ENCODE measurements at regions not wholly inside any gene's neighbourhood (a gene's known extent, or its start where the extent isn't known, plus 50 kb on each side); places are given as distances from the start of the nearest gene placed in this dataset.
A peak's percentile ranks its signal among the peaks of the same experiment; 100 is the strongest.
"Not testable (repeated sequence)": the region's sequence is repeated elsewhere in the genome, so short reads cannot be mapped to it uniquely, and the experiment has no call there.

DNA sequence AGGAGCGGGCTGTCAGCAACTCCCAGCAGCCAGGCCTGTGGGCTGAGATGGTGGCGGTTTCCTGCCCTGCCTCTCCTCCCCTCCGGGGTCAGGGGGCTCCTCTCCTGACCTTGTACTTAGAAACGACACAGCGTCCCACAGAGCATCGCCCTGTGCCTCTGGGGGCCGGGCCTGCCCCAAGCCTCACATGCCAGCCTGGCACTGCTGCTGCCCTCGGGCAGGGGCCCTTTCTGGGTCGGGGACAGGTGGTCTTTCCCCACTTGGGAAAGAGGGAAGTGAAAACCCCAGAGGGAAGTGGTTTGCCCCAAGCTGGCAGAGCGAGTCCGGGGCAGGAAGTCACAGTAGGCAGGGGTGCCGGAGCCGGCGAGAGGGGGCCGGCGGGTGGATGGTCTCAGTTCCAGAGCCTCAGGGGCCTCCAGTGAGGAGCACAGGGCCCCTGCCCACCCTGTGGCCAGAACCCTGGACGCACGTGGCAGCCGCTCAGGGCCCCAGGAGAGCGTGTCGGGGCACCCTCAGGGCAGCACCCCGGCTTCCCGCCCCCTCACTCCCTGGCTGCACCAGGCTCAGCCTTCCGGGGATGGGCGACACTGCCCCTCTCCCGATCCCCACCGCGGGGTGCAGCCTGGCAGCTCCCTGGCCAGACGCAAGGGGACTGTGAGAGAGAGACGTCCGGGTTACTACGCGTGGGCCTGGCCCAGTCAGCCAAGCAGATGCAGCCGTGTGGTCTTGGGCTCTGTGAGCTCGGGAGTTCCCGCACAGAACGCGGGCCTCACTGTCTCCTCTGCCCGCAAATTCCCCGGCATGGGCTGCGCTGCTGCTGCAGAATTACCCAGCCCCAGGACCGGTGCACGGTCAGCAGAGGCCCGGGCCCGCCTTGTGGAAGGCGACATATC is 4382.9 kb upstream of the TPTE start:
- H3K4me3 Mint-ChIP-seq; DNase-seq; H3K27me3 Mint-ChIP-seq; H3K4me1 ChIP-seq (ENCODE audit: control insufficient read depth, insufficient read depth, low read length, poor library complexity, severe bottlenecking); H3K9me3 ChIP-seq (ENCODE audit: control insufficient read depth in 2 of 2, low read length in 2 of 2); H3K4me1 Mint-ChIP-seq; H3K36me3 Mint-ChIP-seq; H3K36me3 ChIP-seq (ENCODE audit: control insufficient read depth, insufficient read depth, low read length); H3K27ac ChIP-seq (ENCODE audit: insufficient read depth, low read length, poor library complexity, severe bottlenecking); H3K4me3 ChIP-seq (ENCODE audit: low read depth, low read length); H3K27ac Mint-ChIP-seq; H3K27me3 ChIP-seq (ENCODE audit: control insufficient read depth, insufficient read depth, low read length); H3K9me3 Mint-ChIP-seq: not testable (repeated sequence)
- ATAC-seq (ENCODE audit: low read depth in 2 of 2) = peak; percentile 38 to 58

DNA sequence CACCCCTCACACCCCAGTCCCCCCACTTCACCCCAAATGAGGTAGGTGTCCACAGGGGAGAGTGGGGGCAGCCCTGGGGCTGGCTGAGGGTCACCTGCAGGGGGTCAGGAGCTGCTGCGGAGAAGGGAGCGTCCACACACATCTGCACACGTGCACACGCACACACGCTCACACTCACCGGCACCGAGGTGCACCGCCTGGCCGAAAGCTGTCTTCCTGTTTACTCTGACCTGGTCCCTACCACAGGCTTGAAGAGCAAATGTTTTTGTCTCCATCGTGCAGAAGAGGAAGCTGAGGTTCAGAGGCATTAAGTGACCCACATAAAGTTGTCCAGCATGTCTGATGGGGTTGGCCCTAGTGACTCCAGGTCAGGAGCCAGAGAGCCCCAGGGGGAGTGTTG is 4382.1 kb upstream of the TPTE start:
- H3K27me3 Mint-ChIP-seq; H3K4me1 Mint-ChIP-seq; H3K27ac ChIP-seq (ENCODE audit: insufficient read depth, low read length, poor library complexity, severe bottlenecking); H3K4me1 ChIP-seq (ENCODE audit: control insufficient read depth, insufficient read depth, low read length, poor library complexity, severe bottlenecking); H3K36me3 Mint-ChIP-seq; H3K4me3 Mint-ChIP-seq; H3K36me3 ChIP-seq (ENCODE audit: control insufficient read depth, insufficient read depth, low read length); H3K9me3 ChIP-seq (ENCODE audit: control insufficient read depth in 2 of 2, low read length in 2 of 2); H3K27me3 ChIP-seq (ENCODE audit: control insufficient read depth, insufficient read depth, low read length); H3K4me3 ChIP-seq (ENCODE audit: low read depth, low read length); ATAC-seq (ENCODE audit: low read depth in 2 of 2); H3K27ac Mint-ChIP-seq; H3K9me3 Mint-ChIP-seq; DNase-seq: not testable (repeated sequence)

DNA sequence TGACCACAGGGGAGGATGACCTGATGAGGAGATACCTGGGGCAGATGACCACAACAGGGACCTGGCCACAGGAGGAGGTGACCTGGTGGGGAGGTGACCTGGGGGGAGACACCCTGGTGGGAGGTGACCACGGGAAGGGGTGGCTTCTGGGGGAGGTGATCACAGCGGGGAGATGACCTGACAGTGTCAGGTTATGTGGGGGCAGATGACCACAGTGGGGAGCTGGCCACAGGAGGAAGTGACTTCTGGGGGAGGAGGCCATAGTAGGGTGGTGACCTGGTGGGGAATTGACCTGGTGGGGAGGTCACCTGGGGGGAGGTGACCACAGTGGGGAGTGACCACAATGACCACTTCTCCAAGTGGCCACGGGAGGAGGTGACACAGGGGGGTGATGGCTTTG is 4381.5 kb upstream of the TPTE start:
- H3K9me3 Mint-ChIP-seq; H3K27me3 ChIP-seq (ENCODE audit: control insufficient read depth, insufficient read depth, low read length); H3K27ac Mint-ChIP-seq; H3K27ac ChIP-seq (ENCODE audit: insufficient read depth, low read length, poor library complexity, severe bottlenecking); H3K4me3 ChIP-seq (ENCODE audit: low read depth, low read length); H3K4me3 Mint-ChIP-seq; H3K9me3 ChIP-seq (ENCODE audit: control insufficient read depth in 2 of 2, low read length in 2 of 2); H3K4me1 Mint-ChIP-seq; H3K36me3 Mint-ChIP-seq; ATAC-seq (ENCODE audit: low read depth in 2 of 2); H3K36me3 ChIP-seq (ENCODE audit: control insufficient read depth, insufficient read depth, low read length); H3K4me1 ChIP-seq (ENCODE audit: control insufficient read depth, insufficient read depth, low read length, poor library complexity, severe bottlenecking); H3K27me3 Mint-ChIP-seq; DNase-seq: not testable (repeated sequence)

DNA sequence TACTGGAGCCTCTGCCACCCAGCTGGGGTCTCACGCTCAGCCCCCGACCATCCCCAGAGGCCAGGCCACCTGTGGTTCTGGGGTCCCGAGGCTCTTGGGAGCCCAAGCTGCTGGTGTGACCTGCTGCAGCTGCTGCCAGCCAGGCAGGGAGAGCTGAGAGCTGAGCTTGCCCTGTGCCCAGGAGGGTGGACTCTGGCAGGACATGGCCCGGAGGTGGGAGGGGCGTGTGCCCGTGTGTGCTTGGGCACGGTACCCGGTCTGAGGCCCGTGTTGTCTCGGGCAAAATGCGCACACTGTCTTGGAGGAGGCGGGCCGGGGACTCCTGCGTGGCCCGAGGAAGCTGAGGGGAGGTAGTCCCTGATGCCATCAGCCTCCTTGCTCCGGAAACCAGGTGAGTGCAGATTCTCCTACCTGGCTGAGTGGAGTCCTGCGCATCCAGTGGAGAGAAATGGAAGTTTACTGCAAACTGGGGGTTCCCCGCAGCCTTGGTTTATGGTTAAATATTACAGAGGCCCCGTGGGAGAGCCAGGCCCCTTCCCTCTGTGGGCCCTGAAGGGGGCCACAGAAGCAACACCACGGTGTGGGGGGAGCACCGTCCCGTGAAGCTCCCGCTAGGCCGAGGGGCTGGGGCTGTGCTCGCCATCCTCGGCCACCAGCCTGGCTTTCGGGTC is 4380.8 kb upstream of the TPTE start:
- not testable (repeated sequence) for H3K27me3 ChIP-seq (ENCODE audit: control insufficient read depth, insufficient read depth, low read length); H3K36me3 Mint-ChIP-seq; DNase-seq; H3K4me3 ChIP-seq (ENCODE audit: low read depth, low read length); H3K36me3 ChIP-seq (ENCODE audit: control insufficient read depth, insufficient read depth, low read length); H3K9me3 Mint-ChIP-seq; ATAC-seq (ENCODE audit: low read depth in 2 of 2); H3K27ac Mint-ChIP-seq; H3K4me1 Mint-ChIP-seq; H3K9me3 ChIP-seq (ENCODE audit: control insufficient read depth in 2 of 2, low read length in 2 of 2); H3K27me3 Mint-ChIP-seq; H3K27ac ChIP-seq (ENCODE audit: insufficient read depth, low read length, poor library complexity, severe bottlenecking); H3K4me1 ChIP-seq (ENCODE audit: control insufficient read depth, insufficient read depth, low read length, poor library complexity, severe bottlenecking); H3K4me3 Mint-ChIP-seq

- not testable (repeated sequence) for H3K9me3 ChIP-seq (ENCODE audit: control insufficient read depth in 2 of 2, low read length in 2 of 2); H3K36me3 Mint-ChIP-seq; H3K36me3 ChIP-seq (ENCODE audit: control insufficient read depth, insufficient read depth, low read length); H3K27ac Mint-ChIP-seq; H3K4me1 ChIP-seq (ENCODE audit: control insufficient read depth, insufficient read depth, low read length, poor library complexity, severe bottlenecking); ATAC-seq (ENCODE audit: low read depth in 2 of 2); H3K4me3 Mint-ChIP-seq; H3K27me3 ChIP-seq (ENCODE audit: control insufficient read depth, insufficient read depth, low read length); DNase-seq; H3K27ac ChIP-seq (ENCODE audit: insufficient read depth, low read length, poor library complexity, severe bottlenecking); H3K4me1 Mint-ChIP-seq; H3K4me3 ChIP-seq (ENCODE audit: low read depth, low read length); H3K27me3 Mint-ChIP-seq; H3K9me3 Mint-ChIP-seq
Measured at GRCh38 chr21:6141138-6141474, 4380.3 kb upstream of the TPTE start.

GRCh38 chr21:6153154-6153553 is 4368.2 kb upstream of the TPTE start:
- not testable (repeated sequence) for H3K27ac ChIP-seq (ENCODE audit: insufficient read depth, low read length, poor library complexity, severe bottlenecking); ATAC-seq (ENCODE audit: low read depth in 2 of 2); H3K4me1 Mint-ChIP-seq; H3K27me3 Mint-ChIP-seq; H3K27me3 ChIP-seq (ENCODE audit: control insufficient read depth, insufficient read depth, low read length); H3K9me3 Mint-ChIP-seq; H3K27ac Mint-ChIP-seq; H3K4me3 ChIP-seq (ENCODE audit: low read depth, low read length); H3K36me3 ChIP-seq (ENCODE audit: control insufficient read depth, insufficient read depth, low read length); DNase-seq; H3K4me1 ChIP-seq (ENCODE audit: control insufficient read depth, insufficient read depth, low read length, poor library complexity, severe bottlenecking); H3K4me3 Mint-ChIP-seq; H3K36me3 Mint-ChIP-seq; H3K9me3 ChIP-seq (ENCODE audit: control insufficient read depth in 2 of 2, low read length in 2 of 2)

DNA sequence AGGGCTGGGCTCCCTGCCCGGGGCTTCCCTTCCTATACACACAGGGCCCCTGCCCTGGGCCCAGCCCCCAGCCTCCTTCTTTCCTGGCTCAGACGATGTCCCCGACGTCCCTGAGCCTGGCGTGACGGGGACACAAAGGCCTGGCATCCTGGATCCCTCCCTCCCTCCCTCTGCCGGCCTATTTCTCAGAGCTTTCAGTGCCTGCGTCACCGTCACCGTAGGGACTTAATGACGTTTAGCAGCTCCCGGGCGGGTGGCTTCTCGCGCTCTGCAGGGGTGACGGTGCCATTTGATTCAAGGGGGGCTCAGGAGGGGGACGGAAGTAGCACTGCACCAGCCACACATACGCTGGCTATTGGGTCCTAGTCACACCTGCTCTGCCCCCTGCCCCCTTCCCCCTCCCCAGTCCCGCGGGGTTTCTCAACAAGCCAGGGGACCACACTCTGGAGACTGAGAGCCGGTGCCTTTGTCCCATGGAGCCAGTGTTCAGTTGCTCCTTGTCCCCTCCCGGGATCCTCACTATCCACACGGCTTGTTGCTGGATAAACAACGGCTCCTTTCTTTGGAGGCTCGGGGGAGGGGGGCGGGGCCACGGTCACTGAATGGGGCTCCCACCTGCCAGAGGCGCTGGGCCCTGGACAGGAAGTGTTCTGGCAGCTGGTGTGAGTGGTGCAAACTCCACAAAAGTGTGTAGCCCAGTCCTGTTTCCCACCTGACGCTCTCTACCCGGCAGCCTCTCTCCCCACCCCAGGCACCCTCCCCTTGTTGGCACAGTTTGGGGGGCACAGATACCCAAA is 4366.7 kb upstream of the TPTE start:
- H3K36me3 ChIP-seq (ENCODE audit: control insufficient read depth, insufficient read depth, low read length); H3K4me1 Mint-ChIP-seq; H3K27me3 Mint-ChIP-seq; H3K9me3 Mint-ChIP-seq; H3K27me3 ChIP-seq (ENCODE audit: control insufficient read depth, insufficient read depth, low read length); H3K9me3 ChIP-seq (ENCODE audit: control insufficient read depth in 2 of 2, low read length in 2 of 2); H3K36me3 Mint-ChIP-seq; H3K4me3 Mint-ChIP-seq; H3K27ac ChIP-seq (ENCODE audit: insufficient read depth, low read length, poor library complexity, severe bottlenecking); H3K27ac Mint-ChIP-seq; H3K4me3 ChIP-seq (ENCODE audit: low read depth, low read length); DNase-seq; H3K4me1 ChIP-seq (ENCODE audit: control insufficient read depth, insufficient read depth, low read length, poor library complexity, severe bottlenecking): not testable (repeated sequence)
- ATAC-seq (ENCODE audit: low read depth in 2 of 2) = peak; percentile 65 to 74
